Amniotic epithelial cell (primary cell): ENCODE measurements at regions not wholly inside any gene's neighbourhood (a gene's known extent, or its start where the extent isn't known, plus 50 kb on each side); places are given as distances from the start of the nearest gene placed in this dataset.
A peak's percentile ranks its signal among the peaks of the same experiment; 100 is the strongest.
"Not testable (repeated sequence)": the region's sequence is repeated elsewhere in the genome, so short reads cannot be mapped to it uniquely, and the experiment has no call there.

Experiments
- DNase-seq: peaks from one replicate; pipeline ENCODE4 v3.0.0-alpha.2; 2010; ENCODE audit warnings: low read depth

DNA sequence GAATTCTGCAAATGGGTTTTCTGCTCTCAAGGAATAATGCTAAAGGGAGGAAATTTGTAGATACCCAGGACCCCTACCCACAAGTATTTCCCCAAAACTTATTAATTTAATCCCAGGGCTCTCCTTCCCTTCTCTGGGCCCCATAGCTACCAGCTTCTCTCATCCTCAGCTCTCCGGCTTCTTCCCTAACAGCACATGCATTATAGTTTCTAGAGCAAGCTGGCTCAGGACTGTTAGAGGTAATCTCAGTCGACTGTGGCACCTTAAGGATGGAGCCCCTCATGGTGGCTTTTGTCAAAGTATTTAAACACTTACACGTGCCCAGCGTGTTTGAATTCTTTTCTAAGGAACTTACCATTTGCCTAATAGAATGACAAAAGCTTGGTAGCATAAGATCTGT, 252.5 kb upstream of the GAS1 start:
- no peak for DNase-seq

DNA sequence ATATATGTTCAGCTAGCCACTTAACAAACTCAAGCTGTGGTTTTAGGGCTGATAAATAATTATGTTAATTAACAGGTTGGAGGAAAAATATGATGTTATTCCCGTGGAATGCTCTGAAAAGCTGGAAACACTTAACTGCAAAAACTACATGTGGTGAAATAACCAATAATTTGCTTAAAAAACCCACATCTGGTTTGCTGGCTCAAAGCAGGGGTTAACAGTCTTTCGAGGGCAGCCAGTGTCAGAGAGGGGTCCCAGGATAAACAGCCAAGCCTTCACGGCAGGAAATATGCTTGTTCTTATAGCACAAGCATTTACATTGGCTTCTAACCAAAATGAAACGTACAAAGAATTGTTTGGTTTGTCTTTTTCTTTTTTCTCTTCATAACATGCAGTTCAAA, 254.0 kb upstream of the GAS1 start:
- DNase-seq: no peak

DNA sequence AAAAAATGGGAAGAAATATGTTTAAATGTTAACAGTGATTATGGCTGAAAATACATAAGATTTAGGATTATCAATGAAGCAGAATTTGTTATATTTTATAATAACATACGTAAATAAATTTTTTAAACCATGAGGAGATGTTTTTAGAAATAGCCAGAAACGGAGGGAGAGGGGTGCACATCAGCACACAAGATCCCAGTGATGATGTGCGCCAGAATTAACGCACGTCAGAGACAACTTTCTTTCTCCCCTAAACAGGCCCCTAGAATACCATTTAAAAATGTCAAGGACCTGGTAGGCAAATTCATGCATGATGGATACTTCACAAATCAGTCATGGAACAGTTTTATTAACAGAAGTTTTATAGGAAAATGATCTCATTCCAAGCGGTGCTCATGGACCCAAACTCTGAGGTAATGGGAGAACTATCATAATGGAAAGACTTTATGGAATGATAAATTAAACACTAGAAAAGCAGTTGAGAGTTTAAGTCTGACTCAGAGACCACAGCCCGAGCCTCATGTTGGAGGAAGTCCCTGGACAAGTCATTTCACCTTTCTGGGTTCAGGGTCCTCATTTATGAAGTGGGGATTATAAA, 258.9 kb upstream of the GAS1 start:
- DNase-seq: peak; percentile 66

DNA sequence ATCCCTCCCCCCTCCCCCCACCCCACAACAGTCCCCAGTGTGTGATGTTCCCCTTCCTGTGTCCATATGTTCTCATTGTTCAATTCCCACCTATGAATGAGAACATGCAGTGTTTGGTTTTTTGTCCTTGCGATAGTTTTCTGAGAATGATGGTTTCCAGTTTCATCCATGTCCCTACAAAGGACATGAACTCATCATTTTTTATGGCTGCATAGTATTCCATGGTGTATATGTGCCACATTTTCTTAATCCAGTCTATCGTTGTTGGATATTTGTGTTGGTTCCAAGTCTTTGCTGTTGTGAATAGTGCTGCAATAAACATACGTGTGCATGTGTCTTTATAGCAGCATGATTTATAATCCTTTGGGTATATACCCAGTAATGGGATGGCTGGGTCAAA, 263.4 kb upstream of the GAS1 start:
- DNase-seq: not testable (repeated sequence)

DNA sequence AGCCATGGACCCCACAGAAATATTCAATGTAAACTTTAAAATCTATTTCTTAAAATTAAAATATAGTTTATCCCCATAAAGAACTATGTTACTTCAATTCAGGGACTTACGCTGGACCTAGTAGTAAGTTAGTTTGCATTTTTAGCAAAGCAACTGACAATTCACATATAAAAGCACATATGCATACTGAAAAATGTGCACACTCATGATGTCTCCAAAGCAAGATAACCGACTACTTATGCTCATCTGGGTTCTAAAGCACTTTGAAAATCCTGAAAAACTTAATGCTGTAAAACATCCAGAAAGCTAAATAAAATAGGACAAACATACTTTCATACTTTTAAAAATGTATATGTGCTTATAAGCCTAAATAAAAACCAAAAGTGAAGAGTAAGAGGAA, 264.4 kb upstream of the GAS1 start:
- DNase-seq: peak; percentile 38

DNA sequence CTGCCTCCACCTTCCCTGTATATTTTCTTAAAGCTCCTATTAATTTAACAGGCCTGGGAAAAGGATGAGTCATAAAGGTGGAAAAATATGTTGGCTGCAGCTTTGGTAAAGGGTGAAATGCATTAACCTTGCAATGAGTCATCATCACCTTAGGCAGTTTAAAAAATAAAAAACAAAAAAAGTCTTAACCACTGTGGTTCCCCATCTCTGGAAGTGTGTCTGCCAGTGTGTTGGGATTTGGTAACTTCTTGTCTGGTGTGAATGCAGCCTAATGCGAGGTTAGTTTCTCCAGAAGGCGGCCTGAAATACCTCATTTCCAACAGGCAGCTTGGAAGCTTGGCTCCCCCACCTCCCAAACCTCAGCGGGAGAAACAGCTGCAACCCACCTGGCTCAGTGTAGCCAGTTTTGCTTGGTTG, 265.3 kb upstream of the GAS1 start:
- DNase-seq: peak; percentile 59

DNA sequence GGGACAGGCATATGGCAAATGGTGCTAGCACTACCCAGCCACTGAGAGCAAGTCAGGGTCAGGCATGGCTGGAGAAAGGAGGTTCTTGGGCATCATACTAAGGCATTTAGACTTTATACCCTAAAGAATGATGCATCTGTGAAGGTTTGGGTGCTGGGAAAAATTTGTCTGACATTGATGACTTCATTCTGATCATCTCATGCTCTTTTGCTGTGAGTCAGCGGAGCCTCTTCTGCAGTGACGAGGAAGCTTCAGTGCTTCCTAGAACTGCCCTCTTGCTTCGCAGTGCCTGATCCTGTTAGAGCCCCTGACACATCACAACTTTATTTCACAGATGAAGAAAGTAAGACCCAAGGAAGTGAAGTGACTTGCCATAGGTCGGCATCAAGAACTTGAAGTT, 266.6 kb upstream of the GAS1 start:
- DNase-seq: peak; percentile 53

DNA sequence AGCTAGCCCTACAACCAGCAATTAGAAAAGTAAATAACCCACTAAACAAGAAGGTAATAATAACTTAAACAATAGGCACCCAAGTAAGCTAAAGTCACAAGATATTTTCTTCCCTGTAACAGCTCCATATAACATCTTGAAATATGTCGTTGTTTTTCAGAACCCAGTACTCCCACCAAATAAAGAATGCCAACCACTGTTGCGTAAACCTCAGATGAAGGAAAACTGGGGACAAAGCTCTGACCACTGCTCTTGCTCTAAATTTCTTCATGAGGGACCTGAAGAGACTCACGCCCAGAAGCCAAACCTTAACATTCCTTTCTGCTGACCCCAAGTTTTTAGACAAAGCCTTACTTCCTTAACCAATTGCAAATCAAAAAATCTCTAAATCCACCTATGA, 267.7 kb upstream of the GAS1 start:
- peak; percentile 53 for DNase-seq

DNA sequence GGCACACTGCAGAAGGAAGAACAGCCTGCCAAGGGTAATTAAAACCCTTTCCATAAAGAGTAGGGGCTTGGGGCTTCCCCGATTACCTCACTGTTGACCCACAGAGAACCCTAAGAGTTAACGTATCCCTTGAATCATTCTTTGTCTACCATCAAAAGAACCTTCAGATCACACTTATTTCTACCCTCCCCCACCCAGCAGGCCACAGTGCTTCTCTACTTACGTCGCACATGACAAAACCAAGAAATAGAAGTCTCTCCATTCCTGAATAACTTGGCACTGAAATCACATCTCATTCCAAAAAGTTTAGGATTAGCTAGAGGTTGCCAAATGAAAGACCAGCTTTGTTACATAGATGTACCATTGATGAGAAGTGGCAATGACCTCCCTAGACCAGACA, 268.7 kb upstream of the GAS1 start:
- DNase-seq: no peak

DNA sequence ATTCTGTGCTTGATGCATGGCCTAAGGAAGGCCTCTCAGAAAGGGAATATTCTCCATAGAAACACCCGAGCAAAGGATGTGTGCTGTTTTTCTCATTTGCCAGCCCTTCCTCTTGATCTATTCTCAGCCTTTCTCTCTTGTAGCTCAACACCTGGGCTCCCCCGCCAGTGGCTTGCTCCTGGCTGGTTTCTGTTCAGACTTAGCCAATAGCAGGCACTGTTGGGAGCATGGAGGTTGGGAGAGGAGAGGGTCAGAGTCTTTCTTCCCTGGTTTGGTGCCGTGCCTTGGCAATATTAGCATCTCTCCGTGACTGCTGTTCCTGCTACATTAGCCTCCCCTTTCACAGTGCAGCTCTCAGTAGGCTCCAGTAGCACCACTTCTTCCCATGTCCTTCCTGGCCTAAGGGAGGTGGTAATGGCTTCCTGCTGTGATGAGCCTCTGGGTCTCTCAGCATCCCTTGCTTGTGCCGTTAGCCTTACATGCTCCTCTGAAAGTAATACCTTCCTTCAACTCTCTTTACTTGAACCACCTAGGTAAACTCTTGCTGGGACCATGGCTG, 269.7 kb upstream of the GAS1 start:
- no peak for DNase-seq

DNA sequence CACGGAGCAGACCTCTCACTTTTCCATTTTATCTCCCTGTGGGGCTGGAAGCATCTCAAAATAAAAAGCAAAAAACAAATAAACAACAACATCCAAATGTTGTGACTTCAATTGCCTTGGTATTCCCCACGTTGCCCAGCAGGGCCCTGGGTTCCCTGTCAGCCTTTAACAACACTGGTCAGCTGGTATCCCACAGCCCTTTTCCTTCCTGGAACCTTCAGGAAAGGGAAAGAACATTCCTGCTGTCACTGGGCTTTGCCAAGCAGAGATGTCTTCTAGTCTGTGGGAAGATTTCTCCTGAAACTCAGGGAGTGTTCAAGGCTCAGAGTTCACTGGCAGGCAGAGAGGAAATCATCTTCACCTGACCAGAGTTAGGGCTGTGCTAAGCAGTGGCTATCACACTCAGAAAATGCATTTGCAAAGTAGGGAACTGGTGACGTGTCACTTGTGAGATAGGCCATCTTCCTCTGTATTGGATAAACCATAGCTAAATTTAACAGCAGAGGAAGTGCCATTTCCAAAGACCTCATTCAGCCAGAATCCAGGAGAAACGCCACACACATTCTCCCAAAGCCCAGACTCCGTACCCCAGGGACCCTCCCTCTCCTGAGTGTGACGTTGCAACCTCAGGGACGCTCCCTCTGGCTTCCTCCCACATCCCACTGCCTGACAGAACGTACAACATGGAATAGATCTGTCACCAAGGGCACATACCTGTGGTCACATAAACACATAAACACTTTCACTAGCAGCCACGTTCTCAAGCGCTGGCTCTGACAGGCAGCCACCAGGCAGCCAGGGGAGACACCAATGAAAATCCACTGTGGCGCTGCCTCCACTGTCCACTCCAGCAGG, 274.0 kb upstream of the DAPK1 start:
- peak; percentile 41 for DNase-seq

DNA sequence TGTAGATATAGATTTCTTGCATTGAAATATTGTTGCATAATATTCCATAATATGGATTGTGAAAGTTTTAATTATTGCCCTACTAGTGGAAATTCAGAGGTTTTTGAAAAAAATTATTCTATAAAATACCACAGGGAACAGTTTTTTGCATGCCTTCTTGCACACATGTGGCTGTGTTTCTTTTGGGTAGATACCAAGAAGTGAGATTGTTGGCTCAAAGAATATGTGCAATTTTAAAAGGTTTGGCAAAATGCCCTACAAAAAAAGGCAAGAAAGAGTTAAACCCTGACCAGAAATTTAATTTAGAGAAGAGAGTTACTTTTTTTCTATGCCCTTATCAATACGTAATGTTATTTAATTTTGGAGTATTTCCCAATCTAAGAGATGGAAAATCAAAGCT, 270.8 kb upstream of the DAPK1 start:
- DNase-seq: no peak

DNA sequence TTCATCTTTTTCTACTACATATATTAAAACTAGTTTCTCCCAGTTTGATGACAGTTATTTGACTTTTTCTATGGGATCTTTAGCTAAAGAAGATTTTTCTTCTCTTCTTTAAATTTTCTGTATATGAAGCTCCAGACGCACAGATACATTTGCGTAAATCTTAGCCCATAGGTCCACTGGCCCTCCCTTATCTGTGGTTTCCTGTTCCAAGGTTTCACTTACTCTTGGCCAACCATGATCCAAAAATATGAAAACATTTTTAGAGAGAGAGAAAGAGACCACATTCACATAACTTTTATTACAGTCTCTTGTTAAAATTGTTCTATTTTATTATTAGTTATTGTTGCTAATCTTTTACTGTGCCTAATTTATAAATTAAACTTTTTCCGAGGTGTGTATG, 270.2 kb upstream of the DAPK1 start:
- peak; percentile 53 for DNase-seq

DNA sequence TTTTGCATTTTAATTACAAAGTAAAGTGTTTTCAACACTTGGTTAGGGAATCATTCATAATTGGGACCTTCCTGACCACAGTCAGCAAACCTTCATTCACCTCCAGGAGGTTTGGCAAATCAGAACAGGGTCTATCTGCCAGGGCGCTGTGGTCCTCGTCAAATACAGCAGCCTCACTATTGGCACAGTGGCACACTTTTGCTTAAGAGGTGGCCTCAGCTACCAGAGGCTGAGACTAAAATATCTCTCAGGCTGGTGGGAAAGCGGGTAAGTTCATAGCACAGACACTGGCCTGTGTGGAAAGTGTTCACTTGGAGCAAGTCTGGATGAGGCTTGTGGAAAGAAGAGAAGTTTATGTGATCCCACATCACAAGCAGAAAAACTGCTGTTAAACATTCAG, 268.6 kb upstream of the DAPK1 start:
- DNase-seq: no peak

DNA sequence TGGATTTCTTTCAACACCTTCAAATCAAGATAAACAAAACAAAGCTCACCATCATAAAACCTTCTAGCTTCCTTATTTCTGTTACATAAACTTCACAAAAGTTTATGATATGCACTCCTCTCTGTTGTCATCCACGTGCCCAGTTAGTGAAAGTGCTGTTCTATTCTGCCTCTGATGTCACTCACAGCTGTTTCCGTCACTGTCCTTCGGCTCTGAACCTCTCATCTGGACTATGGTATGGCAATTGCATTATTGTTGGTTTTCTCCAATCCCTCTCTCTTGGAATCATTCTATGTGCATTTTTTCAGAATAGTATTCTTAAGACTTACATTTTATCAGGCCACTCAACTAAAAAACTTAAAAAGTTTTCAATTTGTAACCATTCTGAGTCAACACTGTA, 264.2 kb upstream of the DAPK1 start:
- DNase-seq: no peak

DNA sequence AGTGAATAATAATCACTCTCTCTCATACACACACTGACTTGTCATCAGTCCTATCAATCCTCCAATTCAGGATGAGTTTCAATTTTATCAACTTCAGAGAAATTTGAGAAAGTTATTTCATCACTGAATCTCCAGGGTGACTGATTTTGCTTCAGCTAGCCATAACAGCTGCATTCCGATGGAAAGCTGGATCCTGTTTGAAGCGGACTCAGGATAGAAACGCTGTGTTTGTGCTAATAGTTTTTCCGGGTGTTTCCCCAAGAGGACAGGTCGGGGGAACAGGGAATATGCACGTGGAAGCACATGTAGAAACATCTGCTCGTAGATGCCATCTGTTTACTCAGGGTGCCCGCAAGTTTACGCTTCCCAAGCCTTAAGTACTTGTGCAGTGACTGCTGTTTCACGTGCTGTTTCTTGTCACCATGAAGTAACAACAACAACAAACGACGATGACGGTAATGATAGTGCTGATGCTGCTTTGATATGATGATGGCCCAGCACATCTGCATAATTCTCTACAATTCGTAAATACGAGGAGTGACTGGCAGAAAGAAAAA, 263.7 kb upstream of the DAPK1 start:
- DNase-seq: no peak

DNA sequence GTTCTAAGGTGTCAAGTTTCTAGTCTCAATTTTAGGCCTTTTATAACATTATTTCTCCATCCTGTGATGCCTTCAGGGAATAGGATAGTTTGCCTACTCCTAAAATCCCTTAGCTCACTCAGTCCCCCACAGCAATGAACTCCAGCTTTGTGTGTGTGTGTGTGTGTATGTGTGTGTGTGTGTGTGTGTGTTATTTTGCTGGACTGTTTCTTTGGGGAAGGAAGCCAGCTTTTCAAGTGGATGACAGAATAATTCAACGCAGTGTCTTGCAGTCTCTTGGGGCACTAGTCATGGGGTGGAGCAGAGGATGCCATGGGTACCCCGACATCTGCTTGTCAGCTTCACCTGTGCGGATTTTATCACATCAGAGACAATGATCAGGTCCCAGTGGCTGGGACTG, 262.8 kb upstream of the DAPK1 start:
- DNase-seq: no peak

DNA sequence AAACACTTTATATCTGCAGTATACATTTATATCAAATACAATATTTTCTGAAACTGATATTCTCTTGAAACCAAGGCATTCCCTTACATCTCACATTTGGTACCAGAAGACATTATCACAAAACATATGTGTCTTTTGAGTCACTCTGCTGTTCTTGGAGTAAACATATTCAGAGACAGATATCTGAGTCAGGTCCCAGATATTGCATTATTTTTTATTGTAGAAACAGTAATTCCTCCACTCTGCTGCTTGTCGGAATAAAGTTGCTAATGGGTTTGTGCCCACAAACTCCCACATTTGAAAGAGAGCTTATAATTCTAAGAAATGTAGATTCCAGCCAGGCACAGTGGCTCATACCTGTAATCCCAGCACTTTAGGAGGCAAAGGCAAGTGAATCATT, 261.1 kb upstream of the DAPK1 start:
- peak; percentile 84 for DNase-seq

DNA sequence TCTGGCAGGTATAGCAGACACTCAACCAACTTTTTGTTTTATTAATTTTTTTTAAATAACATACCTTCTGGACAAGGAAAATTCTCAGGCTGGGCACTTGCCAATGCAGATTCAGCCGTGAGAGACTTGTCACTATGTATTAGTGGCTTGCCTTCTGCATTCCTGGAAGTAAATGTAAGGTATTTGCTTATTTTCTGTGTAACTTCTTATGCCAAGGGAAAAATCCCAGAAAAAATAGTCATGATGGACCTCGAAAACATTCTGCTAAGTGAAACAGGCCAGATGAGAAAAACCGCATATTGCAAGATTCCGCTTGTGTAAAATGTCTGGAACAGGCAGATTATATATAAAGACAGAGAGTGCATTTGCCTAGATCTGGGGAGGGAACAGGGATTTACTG, 260.3 kb upstream of the DAPK1 start:
- peak; percentile 82 for DNase-seq

DNA sequence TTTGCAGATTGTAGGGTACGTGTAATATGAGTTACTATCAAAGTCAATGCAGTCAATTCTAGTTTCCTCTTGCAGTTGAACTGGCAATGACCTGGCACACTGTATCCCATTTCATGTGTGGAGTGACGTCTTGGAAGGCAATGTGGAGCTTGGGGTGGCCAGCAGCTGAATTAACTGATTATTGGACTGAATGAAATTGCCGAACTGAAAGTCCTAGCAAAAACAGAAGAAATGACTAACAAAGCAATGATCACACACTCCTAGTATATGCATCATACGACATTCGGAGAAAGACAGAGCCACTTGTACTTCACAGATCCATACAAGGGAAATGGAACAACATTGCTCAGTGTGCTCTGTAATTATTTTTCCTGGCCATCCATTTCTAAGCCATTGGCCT, 259.1 kb upstream of the DAPK1 start:
- no peak for DNase-seq

DNA sequence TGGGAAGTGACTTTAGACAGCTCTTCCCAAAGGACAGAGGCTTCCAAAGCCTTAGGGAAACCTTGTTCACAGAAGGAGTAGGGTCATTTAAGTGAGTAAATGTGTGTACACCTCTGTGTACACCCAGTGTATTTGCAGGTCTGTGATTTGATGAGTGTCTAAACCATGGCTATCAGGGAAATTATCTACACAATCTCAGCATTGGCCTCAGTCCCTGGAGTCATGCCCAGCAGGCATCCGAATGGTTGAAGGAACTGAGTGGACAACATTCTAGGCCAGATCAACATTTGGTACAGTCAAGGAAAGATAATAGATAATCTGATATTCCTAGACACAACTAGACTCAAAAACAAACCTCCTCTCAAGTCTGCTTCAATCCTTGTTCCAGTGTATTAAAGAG, 258.4 kb upstream of the DAPK1 start:
- DNase-seq: peak; percentile 5

DNA sequence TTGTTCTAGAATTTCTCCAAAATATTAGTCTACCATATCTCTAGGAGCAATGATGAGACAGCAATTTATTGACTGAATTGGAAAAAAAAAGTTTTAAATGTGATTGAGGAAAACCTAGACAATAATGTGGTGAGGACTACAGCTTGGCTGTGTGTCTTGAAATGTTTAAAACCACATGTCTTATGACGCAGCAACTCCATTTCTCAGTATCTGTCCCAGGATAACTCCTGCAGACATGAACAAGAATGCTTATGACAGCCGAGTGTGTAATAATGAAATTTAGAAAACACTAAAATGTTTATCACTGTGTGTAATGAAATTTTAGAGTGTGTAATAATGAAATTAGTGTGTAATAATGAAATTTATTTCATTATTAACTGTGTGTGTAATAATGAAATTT, 254.1 kb upstream of the DAPK1 start:
- DNase-seq: no peak

DNA sequence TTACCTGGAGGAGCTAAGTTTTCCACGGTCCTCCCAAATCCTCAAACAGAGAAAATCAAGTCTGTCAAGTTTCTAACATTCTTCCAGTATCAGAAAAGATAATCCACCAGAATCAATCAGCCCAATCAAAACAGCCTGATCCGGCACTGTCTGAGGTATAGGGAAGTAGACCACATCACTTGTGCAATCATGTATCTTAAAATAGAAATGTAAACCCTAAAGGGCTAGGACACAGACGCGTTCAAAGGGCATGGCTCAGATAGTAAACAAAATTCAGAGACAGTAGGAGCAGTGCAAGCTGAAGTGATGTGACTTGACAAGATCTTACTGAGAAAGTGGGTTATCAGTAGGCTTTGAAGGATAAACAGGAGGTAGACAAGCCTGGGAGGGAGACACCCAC, 252.4 kb upstream of the DAPK1 start:
- DNase-seq: peak; percentile 42
